Inflammatory macrophage treated with lipopolysaccharide for 1 hour (primary cell): ENCODE measurements at regions not wholly inside any gene's neighbourhood (a gene's known extent, or its start where the extent isn't known, plus 50 kb on each side); places are given as distances from the start of the nearest gene placed in this dataset.

Source experiments
- DNase-seq, 2 donors: peaks; one replicate each; pipeline ENCODE4 v3.0.0-alpha.2; 2020 to 2022

DNA sequence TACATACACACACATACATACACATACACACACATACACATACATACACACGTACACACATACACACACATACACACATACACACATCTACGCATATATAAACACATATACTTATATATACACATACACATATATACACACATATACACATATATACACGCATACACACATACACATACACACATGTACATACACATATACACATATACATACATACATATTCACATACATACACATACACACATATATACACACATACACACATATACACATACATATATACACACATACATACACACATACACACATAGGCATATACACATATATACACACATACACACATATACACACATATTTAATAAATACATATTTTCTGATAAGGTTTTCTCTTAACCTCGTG, 324.0 kb downstream of the RPS6KC1 start:
- no peak for DNase-seq

DNA sequence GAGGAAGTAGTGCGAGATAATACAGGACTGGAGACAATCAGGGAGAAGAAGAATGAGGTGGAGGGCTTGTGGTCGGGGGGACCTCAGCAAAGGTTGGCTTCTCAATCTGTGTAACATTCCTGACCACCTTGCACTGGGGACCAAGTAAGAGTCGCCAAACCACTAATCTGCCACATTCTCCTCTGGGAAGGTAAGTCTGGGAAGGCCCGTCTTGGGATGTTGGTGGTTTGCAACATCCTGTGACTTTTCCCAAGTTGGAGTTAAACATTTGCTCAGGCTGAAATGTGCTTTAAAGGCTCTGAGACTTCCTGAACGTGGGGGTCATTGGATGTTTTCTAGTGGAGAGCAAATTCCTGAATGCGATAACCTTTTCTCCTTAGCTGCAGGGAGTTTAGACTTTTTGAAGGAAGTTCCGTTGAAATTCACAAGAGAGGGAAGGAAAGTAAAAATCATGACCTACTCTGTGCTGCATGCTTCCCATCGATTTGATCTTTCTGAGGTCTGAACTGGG, 325.9 kb downstream of the RPS6KC1 start:
- DNase-seq, result no peak

DNA sequence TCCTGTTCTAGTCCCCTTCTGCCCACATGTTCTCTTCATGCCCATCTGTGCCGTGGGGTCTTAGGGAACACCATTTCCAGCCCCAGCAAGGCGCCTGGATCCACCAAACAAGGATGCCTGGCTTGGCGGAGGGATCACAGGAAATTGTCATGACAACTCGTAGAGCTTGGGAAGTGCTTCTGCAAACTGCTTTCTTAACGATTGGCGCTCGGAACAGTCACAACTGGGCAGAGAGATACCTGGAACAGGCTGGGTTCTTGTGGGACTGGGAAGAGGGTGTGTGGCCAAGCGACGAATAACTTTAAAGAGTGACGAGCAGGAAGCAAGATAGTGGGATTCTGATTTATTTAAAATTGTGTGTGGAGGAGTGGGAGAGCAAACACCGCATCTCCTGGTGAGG, 329.8 kb downstream of the RPS6KC1 start:
- DNase-seq, result no peak

DNA sequence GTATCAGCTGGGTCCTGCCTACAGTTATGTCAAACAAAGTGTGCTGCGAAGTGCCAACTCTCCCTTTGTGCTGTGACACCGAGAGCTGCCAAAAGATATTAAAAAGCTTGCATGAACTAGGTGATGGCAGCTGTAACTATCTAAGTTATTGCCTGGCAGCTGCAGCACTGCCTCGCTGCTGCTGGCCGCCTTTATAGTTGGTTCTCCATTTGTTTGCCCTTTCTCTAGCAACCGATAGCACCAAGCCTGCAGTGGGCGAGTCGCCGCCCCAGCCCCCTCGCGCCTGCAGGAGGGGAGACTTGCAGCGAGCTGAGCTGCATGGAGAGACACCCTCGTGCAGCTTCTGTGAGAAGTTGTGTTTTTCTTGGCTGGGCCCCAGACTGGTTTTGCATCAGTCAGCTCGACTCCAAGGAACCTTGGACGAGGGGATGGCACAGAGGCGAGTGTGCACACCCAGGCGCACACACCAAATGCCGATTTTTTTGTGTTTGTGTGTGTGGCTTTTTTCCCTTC, 330.6 kb downstream of the RPS6KC1 start:
- no peak for DNase-seq

DNA sequence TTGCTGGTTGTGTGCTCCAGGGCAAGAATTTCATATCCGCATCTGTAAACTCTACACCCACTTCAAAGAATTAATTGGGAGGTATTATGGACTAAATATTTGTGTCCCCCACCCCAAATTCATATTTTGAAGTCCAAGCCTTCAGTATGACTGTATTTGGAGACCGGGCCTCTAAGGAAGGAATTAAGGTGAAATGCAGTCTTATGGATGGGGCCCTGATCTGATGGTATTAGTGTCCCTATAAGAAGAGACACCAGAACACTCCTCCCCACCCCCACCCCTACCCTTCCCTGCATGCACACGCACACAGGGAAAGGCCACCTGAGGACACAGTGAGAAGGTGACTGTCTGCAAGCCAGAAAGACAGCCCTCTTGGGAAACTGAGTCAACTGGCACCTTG, 332.4 kb downstream of the RPS6KC1 start:
- DNase-seq, result no peak

DNA sequence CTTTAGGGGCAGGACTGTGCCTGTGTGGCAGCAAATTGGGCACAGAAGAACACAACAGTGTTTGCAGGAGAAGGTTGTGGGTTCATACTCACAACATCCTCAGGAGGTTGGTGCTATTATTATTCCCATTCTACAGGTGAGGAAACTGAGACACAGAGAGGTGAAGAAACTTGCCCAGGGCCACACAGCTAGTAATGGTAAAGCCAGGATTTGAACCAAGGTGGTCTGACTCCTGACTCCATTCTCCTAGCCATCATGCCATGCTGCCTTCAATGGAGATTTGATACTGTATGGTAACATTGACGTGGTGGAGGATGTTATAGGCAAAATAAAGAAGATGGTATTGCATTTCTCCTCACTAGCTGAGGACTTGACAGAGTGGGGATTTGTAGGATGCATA, 334.2 kb downstream of the RPS6KC1 start:
- DNase-seq, result no peak

DNA sequence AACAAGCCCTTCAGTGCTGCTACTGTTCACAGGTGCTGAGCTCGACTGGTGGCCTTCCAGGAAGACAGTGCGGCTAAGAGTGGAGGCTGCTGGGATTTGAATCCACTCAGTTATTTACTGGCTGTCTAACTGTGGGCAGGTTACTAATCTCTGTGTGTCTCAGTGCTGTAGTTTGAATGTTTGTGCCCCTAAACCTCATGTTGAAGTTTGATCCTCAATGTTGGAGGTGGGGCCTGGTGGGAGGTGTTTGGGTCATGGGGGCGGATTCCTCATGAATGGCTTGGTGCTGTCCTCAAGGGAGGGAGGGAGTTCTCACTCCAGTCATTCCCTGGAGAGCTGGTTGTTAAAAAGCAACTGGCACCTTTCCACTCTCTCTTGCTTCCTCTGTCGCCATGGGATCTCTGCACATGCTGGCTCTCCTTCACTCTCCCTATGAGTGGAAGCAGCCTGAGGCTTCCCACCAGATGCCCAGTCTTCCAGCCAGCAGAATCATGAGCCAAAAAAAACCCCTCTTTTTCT, 334.8 kb downstream of the RPS6KC1 start:
- DNase-seq, result no peak

DNA sequence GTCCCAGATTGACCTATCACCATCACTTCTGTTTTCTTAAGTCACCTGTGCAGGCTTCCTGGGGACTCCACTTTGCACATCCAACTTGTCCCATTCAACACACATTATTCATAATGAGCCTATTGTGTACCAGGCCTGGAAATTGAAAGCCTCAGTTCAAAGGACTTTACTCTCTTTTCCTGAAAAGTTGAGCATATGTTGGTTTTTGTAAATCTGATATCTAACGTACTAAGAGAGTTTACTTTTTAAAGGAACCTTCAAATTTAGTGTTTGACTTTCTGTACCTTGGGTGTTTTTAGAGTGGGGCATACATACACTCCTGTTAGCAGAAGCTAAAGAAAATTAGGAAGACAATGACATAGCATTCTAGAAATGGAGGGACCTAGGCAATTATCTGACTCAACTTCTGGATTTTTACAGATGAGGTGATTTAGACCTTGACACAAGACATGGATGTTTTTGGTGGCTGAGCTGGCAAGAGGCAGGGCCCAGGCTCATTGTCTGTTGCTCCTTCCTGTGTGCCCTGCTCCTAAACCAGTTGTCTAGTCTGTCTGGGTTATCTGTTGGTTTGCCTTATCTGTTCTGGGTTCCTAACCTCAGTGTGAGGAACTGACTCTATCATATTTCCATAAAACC, 336.5 kb downstream of the RPS6KC1 start:
- no peak for DNase-seq

DNA sequence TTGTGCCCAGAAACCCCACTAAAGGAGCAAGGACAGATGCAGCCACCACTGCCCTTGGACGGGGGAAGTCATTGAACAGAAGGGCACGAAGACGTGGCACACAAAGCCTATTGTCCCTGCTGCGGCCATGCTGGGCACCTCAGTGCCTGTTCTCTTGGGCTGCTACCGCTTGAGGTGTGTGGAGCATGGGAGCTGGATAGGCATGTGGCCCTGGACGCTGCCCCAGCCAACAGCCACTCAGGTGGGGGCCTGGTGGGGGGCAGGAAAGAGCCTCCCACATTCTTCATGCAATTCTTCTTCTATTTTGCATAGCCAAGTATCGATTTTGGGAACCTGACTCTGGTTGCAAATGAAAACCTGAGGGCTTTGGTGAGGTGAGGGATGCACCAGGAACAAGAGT, 337.2 kb downstream of the RPS6KC1 start:
- no peak for DNase-seq

DNA sequence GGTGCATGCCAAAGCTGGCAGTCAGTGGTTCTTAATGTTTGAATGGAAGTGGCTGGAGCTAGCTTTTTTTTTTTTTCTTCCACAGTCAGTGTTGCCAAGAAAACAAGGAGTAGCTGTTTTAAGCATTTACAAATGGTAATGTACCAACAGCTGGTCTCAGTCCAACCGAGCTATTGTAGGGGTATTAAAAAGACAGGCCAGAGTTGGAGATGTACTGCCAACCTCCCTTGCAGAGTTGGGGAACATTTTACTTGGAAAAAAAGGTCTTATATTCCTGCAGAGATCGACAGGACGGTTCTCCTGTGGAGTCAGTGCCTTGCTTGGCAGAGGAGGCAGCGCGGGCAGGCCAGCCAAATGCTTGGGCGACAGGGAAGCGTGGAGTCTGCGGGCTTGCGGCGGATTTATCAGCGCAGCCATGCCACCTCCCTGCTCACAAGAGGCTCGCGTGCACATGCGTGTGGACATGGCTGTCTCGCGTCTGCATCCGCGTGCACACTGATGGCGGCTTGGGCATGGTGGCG, 338.1 kb downstream of the RPS6KC1 start:
- DNase-seq, result no peak

DNA sequence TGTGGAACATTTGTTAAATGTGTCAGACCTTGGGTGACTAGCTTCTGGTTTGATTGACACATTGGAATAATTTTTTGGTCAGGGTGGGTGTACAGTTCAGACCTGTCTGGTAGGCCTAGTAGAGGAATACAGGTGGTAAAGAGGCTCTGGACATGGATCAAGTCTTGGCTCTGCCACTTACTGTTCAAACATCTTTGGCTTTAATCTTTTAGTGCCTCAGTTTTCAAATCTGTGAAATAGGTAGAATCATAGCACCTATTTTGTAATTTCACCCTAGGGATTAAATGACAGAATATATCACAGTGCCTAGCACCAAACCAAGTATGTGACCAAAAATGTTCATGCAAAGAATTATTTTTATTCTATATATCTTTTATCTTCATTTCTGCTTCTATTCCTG, 340.4 kb downstream of the RPS6KC1 start:
- DNase-seq, result no peak

DNA sequence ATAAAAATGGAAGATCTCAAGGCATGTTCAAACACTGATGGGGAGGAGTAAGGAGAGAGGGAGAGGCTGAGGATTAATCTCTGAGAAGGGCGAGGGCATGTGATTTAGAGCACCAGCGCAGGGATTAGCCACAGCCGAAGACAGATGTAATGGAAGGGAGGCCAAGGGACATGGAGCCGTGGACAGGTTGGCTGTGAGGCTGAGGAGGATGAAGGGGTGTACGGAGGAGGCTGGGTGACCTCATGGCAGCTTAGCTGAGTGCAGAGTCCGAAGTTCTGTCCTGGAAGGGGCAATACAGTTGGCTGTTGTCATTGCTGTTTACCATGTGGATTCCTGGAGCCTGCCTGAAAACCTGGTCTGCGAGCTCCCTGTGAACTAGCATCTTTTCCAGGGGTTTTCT, 342.8 kb downstream of the RPS6KC1 start:
- no peak for DNase-seq

DNA sequence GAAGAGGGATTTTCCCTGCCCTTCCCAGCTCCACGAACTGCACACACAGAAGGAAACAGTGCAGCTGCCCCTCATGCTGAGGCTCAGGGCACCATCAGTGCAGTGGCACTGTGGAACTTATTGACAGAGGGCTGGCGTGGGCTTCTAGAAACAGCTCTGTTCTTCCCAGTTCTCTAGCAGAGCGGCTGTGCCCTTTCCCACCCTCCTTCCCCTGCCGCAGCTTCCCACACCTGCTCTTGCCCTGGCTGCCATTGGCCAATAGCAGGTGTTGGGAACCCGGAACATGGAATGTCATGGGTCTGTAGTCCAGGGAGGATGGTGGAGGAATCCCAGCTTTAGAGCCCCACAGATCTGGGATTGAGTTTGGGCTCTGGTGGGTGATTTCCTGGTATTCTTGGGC, 343.8 kb downstream of the RPS6KC1 start:
- no peak for DNase-seq

DNA sequence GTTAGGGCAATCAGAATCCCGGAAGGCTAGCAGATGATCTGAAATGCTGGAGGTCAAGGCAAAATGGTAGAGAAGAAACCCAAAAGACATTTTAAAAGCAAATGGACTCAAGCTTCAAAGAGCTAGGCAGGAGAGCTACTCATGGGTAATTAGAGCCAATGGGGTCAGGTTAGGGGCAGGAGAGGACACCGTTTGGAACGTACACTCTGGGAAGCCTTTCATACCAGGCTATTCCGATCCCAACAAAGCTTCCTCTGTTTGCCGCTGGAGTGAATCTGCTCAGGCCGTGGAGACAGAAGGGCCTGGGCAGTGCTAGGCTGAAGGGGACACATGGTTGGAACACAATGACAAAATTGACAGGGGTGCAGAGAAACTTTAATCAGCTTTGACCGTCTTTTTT, 346.6 kb downstream of the RPS6KC1 start:
- no peak for DNase-seq

DNA sequence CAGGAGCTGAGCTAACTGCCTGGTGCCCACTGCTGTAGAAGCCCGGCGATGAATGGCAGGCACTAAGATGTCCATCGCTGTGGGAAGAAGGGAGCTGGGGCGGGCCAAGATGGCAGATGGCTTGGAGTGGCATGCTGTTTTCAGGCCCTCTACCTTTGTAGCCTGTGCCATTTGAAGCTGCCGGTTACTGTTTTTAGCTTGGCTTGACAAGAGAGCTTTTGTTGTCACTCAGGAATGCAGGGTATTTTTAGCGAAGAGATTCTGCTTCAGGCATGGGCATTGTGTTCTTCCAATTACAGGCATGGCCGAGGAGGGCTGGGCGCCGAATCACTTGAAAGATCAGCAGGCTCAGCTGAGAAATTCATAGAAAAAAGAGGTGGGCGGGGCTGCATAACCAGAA, 348.7 kb downstream of the RPS6KC1 start:
- no peak for DNase-seq

DNA sequence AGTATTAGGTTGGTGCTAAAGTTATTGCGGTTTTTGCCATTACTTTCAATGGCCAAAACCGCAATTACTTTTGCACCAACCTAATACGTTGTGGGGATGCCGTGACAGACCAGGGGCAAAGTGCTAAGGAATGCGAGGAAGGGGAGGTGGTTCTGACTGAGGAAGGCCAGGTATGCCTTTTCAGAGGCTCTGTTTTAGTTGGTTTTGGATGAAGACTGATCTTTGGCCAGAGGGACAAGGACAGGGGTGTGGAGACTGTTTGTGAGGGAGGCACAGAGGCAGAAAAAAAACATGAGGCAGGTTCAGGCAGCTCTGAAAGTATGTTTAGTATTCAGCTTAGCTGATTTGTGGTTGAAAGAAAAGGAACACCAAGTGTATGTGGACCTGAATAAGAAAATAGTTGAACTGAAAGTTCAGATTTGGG, 358.2 kb downstream of the RPS6KC1 start:
- no peak for DNase-seq

DNA sequence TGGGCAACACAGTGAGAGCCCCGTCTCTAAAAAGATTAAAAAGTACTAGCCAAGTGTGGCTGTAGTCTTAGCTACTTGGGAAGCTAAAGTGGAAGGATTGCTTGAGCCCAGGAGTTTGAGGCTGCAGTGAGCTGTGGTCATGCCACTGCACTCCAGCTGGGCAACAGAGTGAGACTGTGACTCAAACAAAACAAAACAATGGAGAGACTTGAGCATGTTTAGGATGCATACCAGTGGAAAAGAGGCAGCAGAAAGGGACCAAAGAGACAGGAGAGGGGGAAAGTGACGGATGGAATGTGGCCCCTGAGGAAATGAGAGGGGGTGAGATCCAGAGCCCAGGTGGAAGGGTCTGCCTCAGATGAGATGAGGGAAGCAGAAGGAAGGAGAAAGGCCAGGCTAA, 358.9 kb downstream of the RPS6KC1 start:
- DNase-seq, result no peak

DNA sequence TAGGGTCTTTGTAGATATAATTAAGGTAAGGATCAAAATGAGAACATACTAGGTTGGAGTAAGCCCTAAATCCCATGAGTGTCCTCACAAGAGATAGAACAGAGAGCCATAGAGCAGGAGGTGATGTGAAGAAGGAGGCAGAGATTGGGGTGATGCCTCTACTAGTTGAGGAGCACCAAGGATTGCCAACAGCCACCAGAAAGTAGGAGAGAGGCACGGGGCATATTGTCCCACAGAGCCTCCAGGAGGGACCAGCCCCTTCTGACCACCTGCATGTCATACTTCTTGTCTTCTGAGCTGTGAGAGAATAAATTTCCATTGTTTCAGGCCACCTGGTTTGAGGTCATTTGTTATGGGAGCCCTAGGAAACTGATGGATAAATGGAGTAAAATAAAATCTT, 363.3 kb downstream of the RPS6KC1 start:
- no peak for DNase-seq

DNA sequence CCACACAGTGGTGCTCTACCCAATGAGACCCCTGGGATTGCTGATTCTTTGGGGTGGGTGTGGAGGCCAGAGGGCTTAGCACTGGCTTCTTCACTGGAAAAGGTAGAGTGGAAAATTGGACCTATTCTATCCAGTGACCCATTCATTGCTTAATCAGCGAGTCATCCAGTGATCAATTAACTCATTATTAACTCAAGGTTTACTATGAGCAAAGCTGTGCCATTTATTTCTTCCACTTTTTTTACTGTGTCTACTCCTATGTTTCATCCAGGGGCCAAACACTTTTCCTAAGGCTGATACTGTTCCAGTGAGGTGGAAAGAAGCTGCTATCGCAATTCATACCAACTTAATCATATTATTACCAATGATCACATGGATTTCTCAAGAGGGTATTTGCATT, 363.9 kb downstream of the RPS6KC1 start:
- no peak for DNase-seq

DNA sequence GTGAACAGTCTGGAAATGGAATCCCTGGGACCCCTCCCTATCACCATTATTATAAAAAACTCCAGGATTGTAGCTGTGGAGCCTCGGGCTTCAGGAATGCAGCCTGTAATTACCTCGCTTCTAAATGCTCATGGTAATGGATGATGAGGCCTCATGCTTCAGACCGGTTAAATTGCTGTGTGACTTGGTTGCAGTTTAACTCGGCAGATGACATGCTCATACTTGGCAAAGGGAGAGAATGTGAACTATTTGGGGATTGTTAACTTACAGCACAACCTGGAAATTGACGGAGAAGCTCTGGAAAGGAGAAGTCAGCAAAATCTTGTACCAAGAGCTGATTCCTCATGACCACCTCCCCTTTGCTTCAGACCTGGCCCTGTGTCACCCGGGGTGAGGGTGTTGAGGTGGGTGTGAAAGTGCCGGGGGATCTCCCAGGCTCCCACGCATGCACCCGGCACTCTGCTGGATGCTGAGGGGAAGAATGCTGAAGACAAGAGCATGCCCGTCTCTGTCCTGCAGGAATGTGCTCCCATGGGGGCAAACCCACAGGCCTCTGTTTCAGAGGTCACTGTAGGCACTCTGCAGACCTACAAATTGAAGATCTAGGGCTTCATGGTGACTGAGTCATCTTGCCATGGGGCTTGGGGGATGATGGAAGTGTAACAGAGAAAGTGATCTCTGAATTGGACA, 364.8 kb downstream of the RPS6KC1 start:
- DNase-seq, result no peak

DNA sequence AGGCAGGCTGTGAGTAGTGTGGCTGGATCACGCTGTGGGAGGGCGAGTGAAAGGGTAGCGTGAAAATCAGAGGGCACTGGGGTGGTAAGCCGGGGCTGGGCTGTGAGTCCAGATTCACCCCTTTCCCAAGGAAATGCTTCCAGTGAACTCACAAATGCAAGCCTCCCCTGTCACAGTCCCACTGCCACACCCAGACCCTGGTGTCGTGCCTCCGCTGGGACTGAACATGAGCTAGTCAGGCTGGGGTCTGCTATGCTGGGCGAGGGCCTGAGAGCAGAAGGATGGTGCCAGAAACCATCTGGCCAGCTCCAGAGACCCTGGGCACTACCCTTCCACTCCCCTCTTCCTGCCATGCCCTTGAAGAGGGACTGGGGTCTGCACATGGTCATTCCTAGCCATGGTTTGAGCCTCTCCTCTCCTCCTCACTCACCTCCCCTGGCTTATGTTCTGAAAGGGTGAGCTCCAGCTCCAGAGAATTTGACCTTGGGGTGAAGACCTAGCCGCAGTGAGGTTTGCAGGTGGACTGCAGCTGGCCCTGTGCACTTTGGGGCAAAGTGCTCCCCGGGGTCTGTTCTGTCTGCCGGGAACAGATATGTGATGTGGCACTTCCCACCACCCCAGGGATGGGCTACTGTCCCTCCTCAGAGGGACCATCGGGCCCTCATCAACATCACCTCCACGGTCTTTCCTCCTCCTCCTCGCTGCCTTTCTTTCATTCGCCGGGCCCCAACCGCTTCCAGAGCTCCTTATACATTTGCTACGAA, 365.6 kb downstream of the RPS6KC1 start:
- no peak for DNase-seq

DNA sequence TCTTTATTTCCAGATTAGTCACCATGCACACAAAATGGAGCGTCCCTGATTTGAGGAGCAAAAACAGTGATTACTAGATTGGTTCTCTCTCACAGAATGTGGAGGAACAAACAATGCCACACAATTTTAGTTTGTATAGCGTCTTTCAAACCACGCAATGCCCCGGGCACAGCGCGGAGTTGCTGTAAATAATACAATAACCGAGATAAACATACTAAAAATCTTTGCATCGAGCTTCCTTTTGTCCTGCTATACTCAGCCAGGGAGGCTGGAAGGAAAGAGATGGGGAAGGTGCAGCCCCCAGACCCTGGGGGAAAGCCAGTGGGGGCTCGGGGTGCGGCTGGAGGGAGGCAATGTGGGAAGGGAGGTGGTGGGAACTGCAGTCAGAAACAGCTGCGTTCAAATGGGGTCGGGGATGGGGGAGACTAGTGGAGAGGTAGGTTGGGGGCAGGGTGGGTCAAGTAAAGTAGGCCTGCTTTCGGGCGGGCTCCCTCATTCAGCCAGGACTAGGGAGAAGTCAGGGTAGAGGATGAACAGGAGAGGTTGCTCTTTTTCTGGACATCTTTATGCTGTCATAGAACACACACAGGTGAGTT, 366.3 kb downstream of the RPS6KC1 start:
- no peak for DNase-seq

DNA sequence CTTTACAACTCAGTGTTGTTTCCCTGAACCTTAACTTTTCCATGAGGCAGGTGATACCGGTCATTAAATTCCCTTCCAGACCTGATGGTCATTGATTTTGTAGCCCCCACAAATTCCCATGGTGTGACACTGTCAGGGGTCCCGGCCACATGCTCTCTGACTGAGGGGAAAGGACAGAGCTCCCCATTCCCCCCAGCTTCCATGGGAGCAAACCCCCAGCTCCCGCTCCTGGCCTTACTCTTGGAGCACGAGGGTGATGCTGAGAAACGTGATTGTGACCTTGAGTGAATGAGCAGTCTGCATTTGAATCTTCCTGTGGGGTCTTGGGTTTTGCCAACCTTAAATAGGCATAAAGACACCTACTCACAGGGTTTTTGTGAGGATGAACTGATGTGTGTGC, 366.8 kb downstream of the RPS6KC1 start:
- no peak for DNase-seq
